Stimulated activated CD4-positive, alpha-beta T cell treated with anti-CD3 and anti-CD28 coated beads, Interleukin-12 subunit alpha, Interleukin-12 subunit beta, amount 100 ng/mL, for 4 hours (primary cell): ENCODE measurements at regions not wholly inside any gene's neighbourhood (a gene's known extent, or its start where the extent isn't known, plus 50 kb on each side); places are given as distances from the start of the nearest gene placed in this dataset.
"Not testable (repeated sequence)": the region's sequence is repeated elsewhere in the genome, so short reads cannot be mapped to it uniquely, and the experiment has no call there.

Experiments used
- DNase-seq: peaks from one replicate; pipeline ENCODE4 v3.0.0-alpha.2; 2020

- DNase-seq: no peak
Measured at GRCh38 chr12:38160318-38161122, 156.1 kb upstream of the ALG10B start.

GRCh38 chr12:38161123-38162000 lies 155.2 kb upstream of the ALG10B start:
- no peak for DNase-seq

DNA sequence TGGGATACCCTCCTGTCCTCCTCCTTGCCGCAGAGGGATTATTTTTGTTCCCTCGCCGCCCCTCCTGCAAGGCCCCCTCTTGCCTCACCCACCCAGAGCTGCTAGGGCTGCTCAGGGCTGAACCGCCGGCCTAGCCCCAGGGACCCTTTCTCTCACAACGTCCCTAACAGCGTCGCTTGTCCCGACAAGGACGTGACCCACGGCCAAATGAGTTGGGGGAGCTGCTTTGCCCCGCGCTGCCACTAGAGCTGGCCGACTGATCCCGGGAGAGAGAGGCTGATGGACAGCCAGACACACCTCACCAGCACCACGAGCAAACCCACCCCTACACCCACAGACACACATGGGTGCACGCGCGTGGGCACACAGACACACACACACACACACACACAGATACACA lies 154.6 kb upstream of the ALG10B start:
- DNase-seq: no peak

GRCh38 chr12:38162708-38163441 lies 153.7 kb upstream of the ALG10B start:
- DNase-seq: no peak

DNA sequence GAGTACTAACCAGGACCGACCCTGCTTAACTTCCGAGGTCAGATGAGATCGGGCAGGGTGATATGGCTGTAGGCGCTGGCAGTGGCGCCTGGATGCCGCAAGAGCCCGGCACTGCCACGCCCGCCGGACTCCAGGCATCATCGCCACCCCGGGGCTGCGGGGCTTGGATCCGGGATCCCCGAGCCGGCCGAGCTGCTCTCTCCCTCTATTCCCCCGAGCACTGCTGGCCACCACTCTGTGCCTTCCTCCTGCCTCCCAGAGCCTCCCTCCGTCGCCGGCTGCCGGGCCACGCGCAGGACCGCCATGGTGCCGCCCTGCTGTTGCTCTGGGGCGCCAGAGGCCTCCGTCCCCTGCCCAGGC lies 153.2 kb upstream of the ALG10B start:
- no peak for DNase-seq

DNA sequence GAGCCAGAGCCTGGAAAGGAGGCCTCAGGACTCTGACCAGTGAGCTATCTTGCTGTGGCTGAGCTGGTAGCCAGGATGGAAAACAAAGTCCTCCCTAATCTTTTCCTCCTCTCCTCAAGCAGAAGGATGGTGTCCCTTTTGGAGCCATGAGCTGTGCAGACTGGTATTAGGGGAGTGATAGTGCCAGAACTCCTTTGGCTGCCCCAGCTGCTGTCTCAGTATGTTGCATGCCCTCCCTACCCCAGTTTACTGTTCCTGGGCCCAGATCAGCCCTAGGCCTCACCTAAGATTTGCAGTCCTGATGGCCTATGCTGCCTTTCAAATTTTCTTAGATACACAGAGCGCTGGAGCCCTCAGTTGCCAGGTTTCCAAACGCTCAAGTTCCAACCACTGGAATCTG lies 150.3 kb upstream of the ALG10B start:
- DNase-seq: no peak

- no peak for DNase-seq
Measured at GRCh38 chr12:38175538-38175937, 141.0 kb upstream of the ALG10B start.

DNA sequence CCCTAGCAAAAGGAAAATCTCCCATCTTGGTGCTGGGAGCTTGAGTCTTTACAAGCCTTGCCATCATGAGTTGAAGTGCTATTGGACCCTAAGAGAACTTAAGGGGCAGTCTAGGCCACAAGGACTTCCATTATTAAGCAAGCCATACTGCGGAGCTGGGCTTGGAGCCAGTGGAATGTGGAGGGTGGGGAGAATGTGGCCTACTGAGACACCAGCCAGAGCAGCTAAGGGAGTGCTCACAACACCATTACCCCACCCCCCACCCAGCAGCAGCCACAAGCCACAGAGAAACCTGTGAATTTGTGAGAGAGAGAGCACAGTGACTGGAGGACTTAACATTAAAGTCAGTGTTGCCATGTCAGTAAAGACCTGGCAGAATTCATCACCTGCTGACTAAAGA lies 133.0 kb upstream of the ALG10B start:
- not testable (repeated sequence) for DNase-seq

GRCh38 chr12:38197286-38197685 lies 119.3 kb upstream of the ALG10B start:
- not testable (repeated sequence) for DNase-seq

DNA sequence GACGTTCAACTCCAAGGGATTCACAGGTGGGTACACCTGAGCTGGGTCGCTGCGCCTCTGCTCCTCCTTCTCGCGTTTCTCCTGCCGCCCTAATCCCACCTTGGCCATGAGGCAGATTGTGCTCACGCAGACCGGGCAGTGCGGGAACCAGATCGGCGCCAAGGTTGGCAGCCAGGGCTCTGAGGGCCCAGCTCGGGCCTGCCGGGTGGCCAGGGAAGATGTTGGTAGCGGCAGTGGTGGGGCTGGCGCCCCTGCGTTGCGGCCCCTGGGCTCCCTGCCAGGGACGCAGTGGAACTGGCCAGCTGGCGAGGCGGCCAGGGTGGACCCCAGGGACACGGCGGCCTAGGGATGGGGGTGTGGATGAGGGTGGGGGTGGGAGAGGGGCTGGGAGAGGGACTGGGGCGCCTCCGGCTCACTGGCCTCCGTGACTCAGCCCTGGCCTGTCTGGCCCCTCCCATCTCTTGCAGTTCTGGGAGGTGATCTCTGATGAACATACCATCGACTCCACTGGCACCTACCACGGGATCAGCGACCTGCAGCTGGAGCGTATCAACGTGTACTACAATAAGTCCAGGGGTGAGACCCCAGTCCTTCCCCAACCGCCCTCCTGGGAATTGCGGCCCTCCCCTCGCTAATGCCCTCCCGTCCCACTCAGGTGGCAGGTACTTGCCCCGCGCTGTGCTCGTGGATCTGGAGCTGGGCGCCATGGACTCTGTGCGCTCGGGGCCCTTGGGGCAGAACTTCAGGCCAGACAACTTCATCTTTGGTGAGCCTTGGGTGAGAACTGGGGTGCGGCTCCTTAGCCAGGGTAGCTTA lies 114.9 kb upstream of the ALG10B start:
- no peak for DNase-seq

DNA sequence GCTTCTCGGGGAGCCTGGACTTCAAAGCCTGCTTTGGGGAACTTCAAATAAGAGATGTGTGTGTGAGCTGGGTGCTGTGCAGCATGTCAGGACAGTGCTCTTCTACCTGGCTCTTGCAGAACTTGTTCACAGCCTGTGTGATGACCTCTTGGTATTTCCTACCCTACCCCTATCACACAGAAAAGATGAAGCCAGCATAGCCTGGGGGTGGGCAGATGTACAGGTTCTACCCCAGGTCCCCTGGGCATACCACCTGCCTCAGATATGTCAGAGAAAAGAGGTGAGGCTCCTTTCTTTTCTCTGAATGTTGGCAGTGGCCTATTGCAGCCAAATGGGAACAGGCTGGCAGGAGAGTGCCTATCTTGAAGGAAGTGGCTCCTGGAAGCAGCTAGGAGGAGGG lies 111.7 kb upstream of the ALG10B start:
- DNase-seq: no peak

GRCh38 chr12:38222011-38222410 lies 94.6 kb upstream of the ALG10B start:
- no peak for DNase-seq

DNA sequence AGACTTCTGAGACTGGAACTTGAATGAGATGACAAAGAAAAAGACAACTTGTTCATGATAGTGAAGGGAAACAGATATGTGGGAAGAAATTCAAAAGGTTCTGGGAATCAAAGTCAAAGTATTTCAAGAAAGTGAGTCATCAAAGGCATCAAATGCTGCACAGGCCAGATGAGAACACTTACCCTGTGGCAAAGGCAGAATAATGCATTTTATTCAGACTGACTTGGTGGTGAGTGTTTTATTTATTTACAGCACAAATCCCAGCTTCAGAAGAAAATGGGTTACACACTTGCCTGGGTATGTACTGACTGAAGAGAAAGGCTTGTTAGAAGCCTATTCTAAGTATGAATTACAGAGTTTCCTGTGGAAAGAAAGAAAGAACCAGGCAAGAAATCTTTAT lies 78.2 kb upstream of the ALG10B start:
- DNase-seq: not testable (repeated sequence)

DNA sequence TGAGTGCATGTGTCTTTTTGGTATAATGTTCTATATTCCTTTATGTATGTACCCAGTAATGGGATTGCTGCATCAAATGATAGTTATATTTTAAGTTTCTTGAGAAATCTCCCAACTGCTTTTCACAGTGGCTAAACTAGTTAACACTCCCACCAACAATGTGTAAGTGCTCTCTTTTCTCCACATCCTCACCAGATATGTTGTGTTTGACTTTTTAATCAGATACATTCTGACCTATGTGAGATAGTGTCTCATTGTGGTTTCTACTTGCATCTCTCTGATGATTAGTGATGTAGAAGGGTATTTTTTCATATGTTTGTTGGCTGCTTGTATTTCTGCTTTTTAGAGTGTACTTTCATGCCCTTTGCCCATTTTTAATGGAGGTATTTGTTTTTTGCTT lies 62.8 kb upstream of the ALG10B start:
- DNase-seq: no peak

- no peak for DNase-seq
Measured at GRCh38 chr12:38258411-38258810, 58.2 kb upstream of the ALG10B start.
